HG03025 (cell line): ENCODE measurements at regions not wholly inside any gene's neighbourhood (a gene's known extent, or its start where the extent isn't known, plus 50 kb on each side); places are given as distances from the start of the nearest gene placed in this dataset.
A peak's percentile ranks its signal among the peaks of the same experiment; 100 is the strongest.
"Not testable (repeated sequence)": the region's sequence is repeated elsewhere in the genome, so short reads cannot be mapped to it uniquely, and the experiment has no call there.

ENCODE experiments used
- ATAC-seq: cut with Tn5 transposase; IDR thresholded peaks from one replicate; pipeline ENCODE4 v1.9.1; 2021; ENCODE audit warnings: mild to moderate bottlenecking, moderate library complexity; ENCODE audit not compliant: unreplicated experiment, low FRiP score

GRCh38 chr5:93953442-93953841 lies 212.0 kb upstream of the POU5F2 start:
- ATAC-seq: no peak

DNA sequence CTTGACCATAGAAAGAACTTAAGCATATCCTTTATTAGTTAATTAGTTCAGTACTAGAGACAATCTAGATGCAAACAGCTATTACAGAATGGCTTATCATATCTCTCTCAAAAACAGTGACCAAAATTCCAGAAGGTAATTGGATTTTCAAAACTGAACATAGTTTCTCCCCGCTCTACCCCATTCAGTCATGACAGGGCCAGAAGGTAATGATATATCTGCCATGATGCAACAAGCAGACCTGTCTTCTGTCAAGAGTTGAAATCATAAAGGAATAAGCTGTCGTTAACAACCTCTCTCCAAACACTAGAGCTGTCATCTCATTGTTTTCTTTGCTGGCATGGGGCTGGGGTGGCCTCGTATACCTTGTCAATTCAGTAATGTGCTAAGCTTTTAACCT lies 200.5 kb upstream of the POU5F2 start:
- ATAC-seq: no peak

GRCh38 chr5:93933269-93933668 lies 191.9 kb upstream of the POU5F2 start:
- not testable (repeated sequence) for ATAC-seq

DNA sequence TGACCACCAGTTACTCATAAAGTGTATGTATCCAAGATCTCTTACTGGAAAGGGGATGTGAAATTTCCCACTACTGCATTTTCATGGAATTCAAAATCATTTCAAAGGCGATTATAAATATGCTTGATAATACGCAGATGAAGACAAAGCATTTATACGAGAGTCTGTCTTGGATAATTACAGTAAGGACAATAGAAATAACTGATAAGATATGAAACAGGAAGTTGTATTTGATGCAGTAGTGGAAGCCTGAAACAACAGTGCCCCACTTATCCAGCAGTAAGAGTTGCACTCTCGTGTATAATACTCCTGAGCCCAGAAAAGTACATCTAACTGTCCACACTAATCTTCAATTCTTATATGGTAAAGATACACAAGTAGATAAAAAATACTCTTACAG lies 188.7 kb upstream of the POU5F2 start:
- ATAC-seq: no peak

DNA sequence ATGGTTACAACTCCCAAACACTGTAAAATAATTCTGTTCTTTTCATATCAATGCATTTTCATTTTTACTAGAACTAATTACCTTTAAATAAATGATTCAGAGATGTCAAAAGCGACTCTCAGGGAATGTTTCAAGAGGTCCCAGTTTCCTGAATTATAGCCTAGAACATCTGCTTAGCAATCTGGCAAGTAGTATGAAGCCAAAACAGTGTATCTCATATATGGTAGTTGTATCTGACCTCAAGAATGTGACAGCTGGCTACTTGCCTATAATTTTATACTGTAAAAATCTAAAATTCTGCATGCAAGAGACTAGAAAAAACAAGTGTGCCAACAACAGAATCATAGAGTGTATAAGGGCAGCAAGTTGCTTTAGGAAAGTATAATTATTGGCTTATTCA lies 187.7 kb upstream of the POU5F2 start:
- no peak for ATAC-seq

- ATAC-seq: no peak
Measured at GRCh38 chr5:93926831-93927620, 185.6 kb upstream of the POU5F2 start.

- ATAC-seq: no peak
Measured at GRCh38 chr5:93925321-93925720, 183.9 kb upstream of the POU5F2 start.

GRCh38 chr5:93924628-93925027 lies 183.2 kb upstream of the POU5F2 start:
- ATAC-seq: no peak

DNA sequence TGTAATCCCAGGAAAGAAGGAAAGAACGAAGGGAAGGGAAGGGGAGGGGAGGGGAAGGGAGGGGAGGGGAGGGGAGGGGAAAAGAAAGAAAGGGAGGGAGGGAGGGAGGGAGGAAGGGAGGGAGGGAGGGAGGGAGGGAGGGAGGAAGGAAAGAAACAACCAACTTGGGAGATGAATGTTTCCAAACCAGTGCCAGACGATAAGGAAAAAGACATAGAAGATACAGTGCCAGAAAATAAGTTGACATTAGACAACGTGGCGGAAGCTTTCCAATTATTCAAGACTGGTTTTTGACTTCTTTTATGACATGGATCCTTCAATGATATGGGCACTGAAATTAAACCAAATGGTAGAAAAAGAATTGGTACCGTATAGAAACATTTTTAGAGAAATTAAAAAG lies 181.2 kb upstream of the POU5F2 start:
- ATAC-seq: no peak

GRCh38 chr5:93921001-93921400 lies 179.6 kb upstream of the POU5F2 start:
- no peak for ATAC-seq

DNA sequence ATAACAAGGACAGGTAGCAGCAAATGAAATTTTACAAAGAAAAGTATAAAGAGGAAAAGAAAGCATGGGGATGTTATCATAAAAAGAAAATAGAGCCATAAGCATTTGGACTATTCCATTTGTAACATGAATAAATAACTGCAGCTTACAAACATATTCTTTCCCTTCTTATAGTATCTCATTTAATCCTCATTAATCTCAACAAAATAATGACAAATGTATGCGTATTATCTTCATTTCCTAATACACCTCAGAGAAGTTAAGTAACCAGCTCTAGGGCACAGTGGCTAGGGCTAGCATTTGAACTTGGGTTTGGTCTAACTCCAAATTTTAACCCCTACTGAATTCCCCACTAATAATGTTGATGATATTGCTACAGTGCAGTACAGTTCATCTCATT lies 175.5 kb upstream of the POU5F2 start:
- ATAC-seq: no peak

- ATAC-seq: no peak
Measured at GRCh38 chr5:93915142-93915553, 173.7 kb upstream of the POU5F2 start.

DNA sequence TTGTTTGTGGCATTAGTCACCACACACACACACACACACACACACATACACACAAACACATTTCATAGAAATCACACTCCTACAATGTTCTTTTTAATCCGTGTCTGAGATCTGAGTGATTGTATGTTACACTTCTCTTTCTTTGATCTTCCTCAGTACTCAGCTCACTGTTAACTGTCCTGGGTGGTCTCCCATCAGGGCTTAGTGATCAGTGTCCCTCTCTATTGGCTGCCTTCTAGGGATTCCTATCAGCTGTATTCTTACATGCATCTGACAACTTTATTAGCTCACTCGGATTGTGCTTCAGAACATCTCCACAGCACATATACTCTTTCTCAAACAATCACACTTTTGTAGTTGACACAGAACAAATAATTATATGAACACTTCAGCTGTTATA lies 170.2 kb upstream of the POU5F2 start:
- no peak for ATAC-seq

GRCh38 chr5:93909356-93909755 lies 168.0 kb upstream of the POU5F2 start:
- no peak for ATAC-seq

DNA sequence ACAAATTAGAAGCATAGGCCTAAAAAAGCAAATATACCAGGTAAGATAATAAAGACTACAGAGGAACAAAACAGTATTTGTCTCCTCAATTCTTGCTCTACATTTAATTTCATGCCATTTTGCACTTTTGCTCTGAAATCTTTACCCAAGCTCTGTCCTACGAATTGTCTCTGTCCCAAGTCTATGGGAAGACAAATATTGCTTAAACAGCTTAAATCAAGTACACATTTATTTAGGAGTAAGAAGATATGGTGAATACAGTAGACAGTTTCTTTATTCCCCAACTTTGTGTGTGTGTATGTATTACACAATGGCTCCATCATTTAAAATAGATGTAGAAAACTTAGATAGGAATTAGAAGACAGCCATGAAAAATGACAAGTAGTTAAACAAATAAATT lies 163.5 kb upstream of the POU5F2 start:
- no peak for ATAC-seq

DNA sequence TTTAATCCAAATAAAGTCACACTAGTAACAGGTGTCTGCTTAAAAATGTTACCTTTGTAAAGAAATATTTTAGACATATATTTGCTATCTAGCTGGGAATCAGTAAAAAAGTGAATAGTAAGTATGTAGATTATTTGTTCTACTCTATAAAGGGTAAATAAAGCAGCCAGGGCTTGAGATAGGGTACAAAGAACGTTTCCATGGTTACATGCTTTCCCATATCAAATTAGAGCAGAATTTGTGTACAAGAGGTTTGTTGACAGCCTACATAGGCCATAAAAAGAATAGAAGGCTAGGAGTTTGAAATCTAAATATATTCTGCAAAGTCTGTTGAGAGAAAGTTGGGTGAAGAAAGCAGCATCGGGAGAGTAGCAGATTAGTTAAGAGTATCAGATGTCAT lies 160.9 kb upstream of the POU5F2 start:
- no peak for ATAC-seq

GRCh38 chr5:93899026-93899600 lies 157.7 kb upstream of the POU5F2 start:
- peak; percentile 51 for ATAC-seq

DNA sequence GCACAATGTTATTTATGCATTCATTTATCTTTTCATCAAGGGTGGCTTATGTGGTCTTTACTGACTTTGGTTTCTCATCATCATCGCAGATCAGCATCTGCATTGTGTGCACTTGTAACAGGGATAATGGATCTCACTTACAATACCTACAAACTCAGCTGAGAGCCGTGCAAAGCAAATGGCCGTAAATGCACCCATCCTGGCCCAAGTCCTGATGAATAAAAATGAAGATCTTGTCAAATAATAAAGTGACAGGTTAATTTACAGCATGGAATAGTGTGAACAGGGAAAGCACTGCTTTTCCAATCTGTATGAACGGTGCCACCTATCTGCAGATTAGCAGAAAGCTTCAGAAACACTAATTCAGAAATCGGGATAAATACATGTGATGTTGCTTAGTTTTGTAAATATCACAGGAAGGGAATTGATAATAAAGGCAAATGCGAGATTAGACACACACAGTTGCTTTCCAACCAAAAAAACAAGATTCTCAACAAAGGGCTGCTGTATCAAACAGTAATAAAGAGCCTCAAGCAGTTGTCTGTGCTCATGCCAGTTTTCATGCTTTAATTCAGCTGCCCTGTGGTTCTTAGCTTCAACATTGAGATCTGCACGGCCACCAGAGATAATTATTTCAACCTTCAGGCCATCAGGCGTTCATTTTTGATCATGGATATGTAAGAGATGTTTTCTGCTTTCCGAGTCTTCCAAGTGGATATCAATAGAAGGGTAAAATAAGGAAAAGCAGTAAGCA lies 153.4 kb upstream of the POU5F2 start:
- ATAC-seq: no peak

DNA sequence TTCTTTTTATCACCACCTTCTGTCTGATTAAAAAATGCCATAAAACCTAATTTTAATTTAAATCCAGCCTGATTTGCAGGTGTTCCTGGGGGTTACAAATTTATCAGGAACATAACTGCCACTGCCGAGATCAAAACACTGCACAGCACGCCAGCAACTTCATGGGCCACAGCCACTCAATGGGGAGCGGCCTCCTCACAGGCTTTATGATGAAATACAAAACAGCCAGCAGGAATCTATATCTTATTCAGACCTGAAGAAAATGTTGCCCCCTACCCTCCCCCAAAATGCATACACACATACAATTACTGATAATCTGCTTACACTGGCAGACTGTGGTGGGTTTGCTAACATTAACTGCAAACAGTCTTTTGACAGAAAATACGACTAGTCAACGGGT lies 151.7 kb upstream of the POU5F2 start:
- no peak for ATAC-seq

DNA sequence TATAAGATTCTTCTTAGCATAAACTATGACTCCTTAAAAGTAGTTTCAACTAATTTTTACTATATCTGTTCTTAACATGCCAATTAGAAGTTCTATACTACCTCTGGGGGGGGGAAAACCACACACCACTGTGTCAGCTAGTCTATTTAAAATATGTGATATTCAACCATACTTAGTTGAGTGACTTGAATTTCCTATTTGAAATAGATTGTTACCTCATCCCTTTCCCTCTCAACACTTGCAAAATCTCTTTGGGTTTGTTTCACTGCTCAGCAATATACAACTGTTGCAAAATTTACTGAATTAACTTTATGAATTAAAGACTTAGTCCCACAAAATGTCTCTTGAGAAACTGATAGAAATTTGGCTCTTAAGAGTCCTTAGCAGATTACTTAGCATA lies 151.1 kb upstream of the POU5F2 start:
- ATAC-seq: no peak
